Keratinocyte (primary cell): ENCODE measurements at regions not wholly inside any gene's neighbourhood (a gene's known extent, or its start where the extent isn't known, plus 50 kb on each side); places are given as distances from the start of the nearest gene placed in this dataset.

Experiments
- DNase-seq: peaks from one replicate; pipeline ENCODE4 v3.0.0-alpha.2; 2011; ENCODE audit warnings: low read depth, missing footprints, low spot score
- FAIRE-seq: peaks from 2 replicates; lab custom pipeline; 2011; peaks lifted over from hg19 to GRCh38; lab: Jason Lieb, UNC
- H2AFZ ChIP-seq: 2 replicates; pipeline ENCODE4 v1.6.0; 2012; ENCODE audit warnings: low read length, control low read depth, inconsistent platforms; ENCODE audit not compliant: control insufficient read depth
- H3K27ac ChIP-seq: 2 replicates; pipeline ENCODE4 v1.5.1; 2011; ENCODE audit warnings: low read length; ENCODE audit not compliant: control insufficient read depth, insufficient read depth
- H3K27me3 ChIP-seq: 3 replicates; pipeline ENCODE4 v1.6.0; 2011; ENCODE audit warnings: low read length; ENCODE audit not compliant: control insufficient read depth, insufficient read depth; ENCODE audit errors: extremely low read depth
- H3K36me3 ChIP-seq, 2 experiments: 2 replicates in 1 of 2; 3 replicates in 1 of 2; pipeline ENCODE4 v1.5.1; 2011; ENCODE audit warnings: low read length in 2 of 2, mild to moderate bottlenecking in 1 of 2; ENCODE audit not compliant: control insufficient read depth in 2 of 2, insufficient read depth in 2 of 2; ENCODE audit errors: extremely low read depth in 1 of 2
- H3K4me1 ChIP-seq: 3 replicates; pipeline ENCODE4 v1.5.1; 2011; ENCODE audit warnings: low read length; ENCODE audit not compliant: control insufficient read depth, insufficient read depth; ENCODE audit errors: extremely low read depth
- H3K4me2 ChIP-seq: 3 replicates; pipeline ENCODE4 v1.6.0; 2011; ENCODE audit warnings: low read depth, low read length; ENCODE audit not compliant: control insufficient read depth, insufficient read depth; ENCODE audit errors: extremely low read depth
- H3K4me3 ChIP-seq, 3 experiments: fragments of 200-600 bp in 1 of 3; sonication (generic) in 1 of 3; 2 replicates in 2 of 3; 3 replicates in 1 of 3; pipeline ENCODE4 v1.5.1; 2011 to 2016; ENCODE audit warnings: low read length in 3 of 3, mild to moderate bottlenecking in 3 of 3, control low read depth in 2 of 3, inconsistent platforms in 1 of 3, low read depth in 1 of 3, mixed read lengths in 1 of 3, mixed run types in 1 of 3, moderate library complexity in 1 of 3; ENCODE audit not compliant: control insufficient read depth in 2 of 3, insufficient read depth in 2 of 3; ENCODE audit errors: extremely low read depth in 1 of 3
- H3K79me2 ChIP-seq: 2 replicates; pipeline ENCODE4 v1.6.0; 2012; ENCODE audit warnings: low read length; ENCODE audit not compliant: control insufficient read depth, insufficient read depth
- H3K9ac ChIP-seq: 3 replicates; pipeline ENCODE4 v1.6.0; 2011; ENCODE audit warnings: low read length; ENCODE audit not compliant: control insufficient read depth, insufficient read depth; ENCODE audit errors: extremely low read depth
- H3K9me1 ChIP-seq: 3 replicates; pipeline ENCODE4 v1.6.0; 2011; ENCODE audit warnings: low read length; ENCODE audit not compliant: control insufficient read depth, insufficient read depth; ENCODE audit errors: extremely low read depth
- H3K9me3 ChIP-seq: 2 replicates; pipeline ENCODE4 v1.5.1; 2012; ENCODE audit warnings: low read depth, low read length; ENCODE audit not compliant: control insufficient read depth
- H4K20me1 ChIP-seq: 3 replicates; pipeline ENCODE4 v1.6.0; 2011; ENCODE audit warnings: low read length; ENCODE audit not compliant: control insufficient read depth, insufficient read depth; ENCODE audit errors: extremely low read depth
- EZH2 ChIP-seq: IDR thresholded peaks from one replicate; pipeline ENCODE4 v1.6.1; 2012; ENCODE audit warnings: inconsistent platforms, mild to moderate bottlenecking, low read length, moderate library complexity
- dilution Hi-C: fragments of 300-500 bp; cut with MboI; formaldehyde crosslinking; loops from one replicate; pipeline ENCODE4 v1.7.0; 2020; ENCODE audit warnings: low sequenced_read_pairs; ENCODE audit not compliant: extremely low pct_ligation_motif_present
- TF ChIP-seq, protein P1 (sequence below), 3 experiments: IDR thresholded peaks in 1 of 3; conservative IDR thresholded peaks in 1 of 3; optimal IDR thresholded peaks in 1 of 3; 2 replicates in 2 of 3; 3 replicates in 1 of 3; pipeline versions ENCODE3 to v1.5.1; 2011; ENCODE audit warnings: low read length in 3 of 3, mild to moderate bottlenecking in 3 of 3, moderate library complexity in 2 of 3, control low read depth in 1 of 3, inconsistent platforms in 1 of 3; ENCODE audit not compliant: insufficient read depth in 2 of 3; ENCODE audit errors: extremely low read depth in 1 of 3

DNA sequence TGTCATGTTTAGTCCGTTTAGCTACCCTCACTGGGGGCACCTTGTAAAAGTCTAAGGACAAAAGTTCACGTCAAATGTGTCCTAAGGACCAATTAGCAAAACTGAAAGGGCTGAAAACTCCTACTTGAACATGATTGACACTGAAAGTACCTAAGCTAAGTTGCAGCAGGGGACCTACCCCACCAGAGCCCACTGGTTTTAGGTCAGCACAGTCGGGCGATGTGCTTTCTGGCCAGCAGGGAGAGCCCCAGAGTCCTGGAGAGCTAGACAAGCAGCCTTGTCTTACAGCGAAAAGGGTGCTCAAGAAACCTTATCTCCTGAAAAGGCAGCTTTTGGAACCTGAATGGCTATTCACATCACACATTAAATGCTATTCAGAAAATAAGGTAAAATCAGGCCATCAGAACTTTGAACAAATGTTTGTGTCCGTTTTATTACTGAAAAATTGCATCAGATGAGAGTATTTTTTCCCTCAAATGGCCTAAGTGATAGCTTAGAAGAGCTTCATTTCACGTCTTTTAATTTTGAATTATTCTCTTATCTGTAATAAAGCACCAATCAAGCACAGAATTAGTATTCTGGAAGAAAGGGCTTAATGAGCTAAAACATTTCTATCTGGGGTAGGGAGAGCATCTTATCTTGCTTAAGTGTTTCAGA lies 52.2 kb upstream of the MKI67 start:
- Histone ChIP-seq H3K9ac (no peak overlapping the region), H3K27ac (no peak overlapping the region), H3K4me1 (peaks cover 3% of the 10 kb centered on the region), H3K27me3 (no peaks in the 10 kb centered on the region), H3K9me3 (peaks cover 2% of the 10 kb centered on the region), H3K9me1 (no peaks in the 10 kb centered on the region), H2AFZ (no peak overlapping the region), H3K4me3 (no peak overlapping the region), H3K79me2 (no peaks in the 10 kb centered on the region), H4K20me1 (no peaks in the 10 kb centered on the region), H3K4me2 (no peak overlapping the region), H3K36me3 (no peaks in the 10 kb centered on the region)
- no peak for DNase-seq
- TF ChIP-seq EZH2, result no peak
- TF ChIP-seq, protein P1, sequence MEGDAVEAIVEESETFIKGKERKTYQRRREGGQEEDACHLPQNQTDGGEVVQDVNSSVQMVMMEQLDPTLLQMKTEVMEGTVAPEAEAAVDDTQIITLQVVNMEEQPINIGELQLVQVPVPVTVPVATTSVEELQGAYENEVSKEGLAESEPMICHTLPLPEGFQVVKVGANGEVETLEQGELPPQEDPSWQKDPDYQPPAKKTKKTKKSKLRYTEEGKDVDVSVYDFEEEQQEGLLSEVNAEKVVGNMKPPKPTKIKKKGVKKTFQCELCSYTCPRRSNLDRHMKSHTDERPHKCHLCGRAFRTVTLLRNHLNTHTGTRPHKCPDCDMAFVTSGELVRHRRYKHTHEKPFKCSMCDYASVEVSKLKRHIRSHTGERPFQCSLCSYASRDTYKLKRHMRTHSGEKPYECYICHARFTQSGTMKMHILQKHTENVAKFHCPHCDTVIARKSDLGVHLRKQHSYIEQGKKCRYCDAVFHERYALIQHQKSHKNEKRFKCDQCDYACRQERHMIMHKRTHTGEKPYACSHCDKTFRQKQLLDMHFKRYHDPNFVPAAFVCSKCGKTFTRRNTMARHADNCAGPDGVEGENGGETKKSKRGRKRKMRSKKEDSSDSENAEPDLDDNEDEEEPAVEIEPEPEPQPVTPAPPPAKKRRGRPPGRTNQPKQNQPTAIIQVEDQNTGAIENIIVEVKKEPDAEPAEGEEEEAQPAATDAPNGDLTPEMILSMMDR (optimal IDR thresholded peaks at IDR 0.05 in 1 of 3, IDR thresholded peaks at IDR 0.05 in 1 of 3, conservative IDR thresholded peaks at IDR 0.05 in 1 of 3; ENCODE audit: extremely low read depth in 1 of 3, insufficient read depth in 2 of 3, low read length in 3 of 3), result peak; percentile 61 to 77 (median 70)
- dilution Hi-C loops, result no loop called here
- no peak for FAIRE-seq

DNA sequence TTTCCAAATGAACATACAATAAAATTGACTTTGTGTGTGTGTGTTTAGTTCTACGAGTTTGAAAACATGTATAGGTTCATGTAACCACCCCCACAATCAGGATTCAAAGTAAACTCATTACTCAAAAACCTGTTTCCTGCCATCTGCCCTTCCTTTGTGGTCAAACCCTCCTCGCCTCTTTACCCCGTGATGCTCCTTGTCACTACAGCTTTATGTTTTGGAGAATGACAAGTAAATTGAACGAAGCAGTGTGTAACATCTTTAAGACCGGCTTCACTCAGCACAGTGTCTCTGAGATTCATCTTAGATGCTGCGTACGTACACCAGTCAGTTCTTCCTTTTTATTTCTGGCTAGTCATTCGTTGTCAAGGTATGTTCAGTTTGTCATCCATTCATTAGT lies 54.6 kb upstream of the MKI67 start:
- H3K27ac ChIP-seq, result no peak overlapping the region
- no peak overlapping the region for H3K9ac ChIP-seq

More for the DNA sequence above, 54.6 kb upstream of the MKI67 start:
- Histone ChIP-seq H2AFZ (no peak overlapping the region), H3K4me3 (no peak overlapping the region), H3K27me3 (no peaks in the 10 kb centered on the region), H4K20me1 (no peaks in the 10 kb centered on the region), H3K4me2 (no peak overlapping the region), H3K79me2 (no peaks in the 10 kb centered on the region), H3K9me3 (no peaks in the 10 kb centered on the region), H3K4me1 (no peaks in the 10 kb centered on the region), H3K9me1 (no peaks in the 10 kb centered on the region), H3K36me3 (no peaks in the 10 kb centered on the region)
- TF ChIP-seq, protein P1 (optimal IDR thresholded peaks at IDR 0.05 in 1 of 3, IDR thresholded peaks at IDR 0.05 in 1 of 3, conservative IDR thresholded peaks at IDR 0.05 in 1 of 3; ENCODE audit: extremely low read depth in 1 of 3, insufficient read depth in 2 of 3, low read length in 3 of 3), result no peak
- no peak for TF ChIP-seq EZH2
- dilution Hi-C loops, result no loop called here
- FAIRE-seq, result no peak
- no peak for DNase-seq
